Stimulated activated CD4-positive, alpha-beta T cell treated with anti-CD3 and anti-CD28 coated beads, Interleukin-2, amount 100 ng/mL, for 4 hours (primary cell): ENCODE measurements at regions not wholly inside any gene's neighbourhood (a gene's known extent, or its start where the extent isn't known, plus 50 kb on each side); places are given as distances from the start of the nearest gene placed in this dataset.
A peak's percentile ranks its signal among the peaks of the same experiment; 100 is the strongest.

Experiments
- DNase-seq: peaks from one replicate; pipeline ENCODE4 v3.0.0-alpha.2; 2020; ENCODE audit warnings: low read depth

DNA sequence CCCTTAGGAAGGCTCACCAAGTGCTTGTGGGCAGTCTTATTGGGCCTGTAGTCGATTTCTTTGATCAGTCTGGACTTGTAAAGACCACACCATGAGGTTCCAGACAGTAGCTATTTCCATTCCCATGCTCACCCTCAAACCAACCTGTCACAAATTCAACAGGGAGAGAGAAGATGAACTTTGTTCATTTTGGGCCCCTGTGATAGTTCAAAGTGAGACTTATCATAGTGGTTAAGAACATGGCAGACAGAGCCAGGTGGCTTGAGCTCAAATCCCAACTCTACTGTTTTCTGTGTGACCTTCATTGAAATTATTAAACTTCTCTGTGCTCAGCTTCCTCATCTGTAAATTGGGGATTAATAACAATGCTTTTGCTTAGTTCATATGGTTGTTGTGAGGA lies 53.9 kb upstream of the CTLA4 start:
- no peak for DNase-seq

DNA sequence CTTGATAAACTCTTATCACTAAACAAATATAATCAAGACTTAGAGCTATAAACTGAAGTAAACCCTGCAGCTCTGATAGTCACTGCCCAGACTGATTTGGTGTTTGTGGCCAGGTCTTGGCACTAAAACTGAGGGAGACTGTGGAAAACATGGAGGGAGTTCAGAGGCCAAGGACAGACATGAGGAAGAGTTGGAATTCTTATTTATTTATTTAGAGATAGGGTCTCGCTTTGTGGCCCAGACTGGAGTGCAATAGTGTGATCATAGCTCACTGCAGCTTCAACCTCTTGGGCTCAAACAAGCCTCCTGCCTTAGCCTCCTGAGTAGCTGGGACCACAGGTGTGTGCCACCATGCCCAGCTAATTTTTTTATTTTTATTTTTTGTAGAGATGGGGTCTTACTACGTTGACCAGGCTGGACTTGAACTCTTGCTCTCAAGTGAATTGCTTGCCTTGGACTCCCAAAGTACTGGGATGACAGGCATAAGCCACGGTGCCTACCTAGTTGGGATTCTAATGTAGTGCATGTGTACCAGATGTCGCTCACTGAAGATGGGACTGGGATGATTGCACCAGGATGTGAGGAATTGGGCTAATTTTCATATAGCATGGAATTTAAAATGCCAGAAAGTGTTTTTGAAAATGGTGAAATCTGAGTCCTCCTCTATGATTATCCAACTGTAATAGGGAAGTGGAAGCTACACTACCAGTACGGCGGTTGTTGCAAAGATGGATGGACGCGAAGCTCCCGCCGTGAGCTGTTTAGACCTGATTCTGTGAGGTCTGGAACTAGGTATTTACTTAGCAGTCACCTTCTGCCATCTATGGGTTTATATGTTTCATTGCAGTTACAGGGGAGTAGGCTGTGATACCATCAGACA lies 52.7 kb upstream of the CTLA4 start:
- DNase-seq, result peak; percentile 36

DNA sequence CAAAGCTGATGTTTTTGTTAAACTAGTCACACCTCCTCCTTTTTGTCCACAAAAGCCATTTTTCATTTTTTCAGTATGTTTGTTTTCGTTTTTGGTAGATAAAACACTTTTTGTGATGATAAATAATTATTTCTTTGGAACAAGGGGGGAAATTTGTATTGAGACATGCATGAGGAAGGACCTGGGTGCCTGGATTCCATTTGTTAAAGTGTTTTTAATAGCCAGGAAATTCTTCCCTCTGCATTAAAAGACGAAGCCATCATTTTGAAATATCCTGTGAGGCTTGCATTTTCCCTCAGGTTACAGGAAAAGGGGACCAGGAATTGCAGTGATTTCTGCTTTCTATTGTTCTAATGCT lies 52.1 kb upstream of the CTLA4 start:
- no peak for DNase-seq

DNA sequence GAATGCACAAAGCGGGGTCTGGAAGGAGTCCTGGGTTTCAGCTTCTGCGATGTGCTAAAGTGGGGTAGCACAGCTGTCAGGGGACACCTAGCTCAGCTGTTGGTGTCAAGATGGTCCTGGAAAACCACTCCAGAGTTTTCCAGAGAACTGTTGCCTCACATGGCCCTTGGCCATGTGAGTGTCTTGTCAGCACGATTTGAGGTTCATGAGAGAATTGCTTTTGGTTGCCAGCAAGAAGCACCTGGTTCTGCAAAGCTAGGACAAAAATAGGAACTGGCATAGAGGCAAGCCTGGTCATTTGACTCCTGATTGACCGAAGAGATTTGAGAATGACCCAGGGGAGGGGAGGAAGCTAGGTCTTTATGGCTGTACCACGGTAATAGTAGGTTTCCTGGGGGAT lies 50.4 kb upstream of the CTLA4 start:
- DNase-seq, result no peak
